ENCODE measurements at regions not wholly inside any gene's neighbourhood (a gene's known extent, or its start where the extent isn't known, plus 50 kb on each side); places are given as distances from the start of the nearest gene placed in this dataset.

DNA sequence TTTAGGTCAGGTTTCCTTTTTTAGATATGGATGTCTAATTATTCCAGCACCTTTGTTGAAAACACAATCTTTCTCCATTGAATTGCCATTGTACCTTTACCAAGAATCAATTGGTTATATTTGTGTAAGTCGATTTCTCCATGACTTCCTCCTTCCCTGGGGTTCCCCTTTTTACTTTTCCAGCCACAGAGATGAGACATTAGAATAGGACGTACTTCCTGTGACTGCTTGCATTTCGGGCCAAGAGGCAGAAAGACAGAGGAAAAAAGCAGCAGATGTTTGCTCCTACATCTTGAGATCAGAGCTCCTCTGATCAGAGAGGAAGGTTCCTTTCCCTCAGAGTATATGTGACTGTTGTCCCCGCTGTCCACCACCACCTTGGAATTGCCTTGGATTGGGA is 453.7 kb upstream of the RGS6 start:
- H3K4me3 ChIP-seq (replicated peaks; ENCODE audit: low read depth, low read length), result no peak overlapping the region
- TF ChIP-seq CTCF (IDR thresholded peaks at IDR 0.05; ENCODE audit: low read length, missing control alignments), result no peak
- peak; percentile 69 for DNase-seq (ENCODE audit: low read depth)

DNA sequence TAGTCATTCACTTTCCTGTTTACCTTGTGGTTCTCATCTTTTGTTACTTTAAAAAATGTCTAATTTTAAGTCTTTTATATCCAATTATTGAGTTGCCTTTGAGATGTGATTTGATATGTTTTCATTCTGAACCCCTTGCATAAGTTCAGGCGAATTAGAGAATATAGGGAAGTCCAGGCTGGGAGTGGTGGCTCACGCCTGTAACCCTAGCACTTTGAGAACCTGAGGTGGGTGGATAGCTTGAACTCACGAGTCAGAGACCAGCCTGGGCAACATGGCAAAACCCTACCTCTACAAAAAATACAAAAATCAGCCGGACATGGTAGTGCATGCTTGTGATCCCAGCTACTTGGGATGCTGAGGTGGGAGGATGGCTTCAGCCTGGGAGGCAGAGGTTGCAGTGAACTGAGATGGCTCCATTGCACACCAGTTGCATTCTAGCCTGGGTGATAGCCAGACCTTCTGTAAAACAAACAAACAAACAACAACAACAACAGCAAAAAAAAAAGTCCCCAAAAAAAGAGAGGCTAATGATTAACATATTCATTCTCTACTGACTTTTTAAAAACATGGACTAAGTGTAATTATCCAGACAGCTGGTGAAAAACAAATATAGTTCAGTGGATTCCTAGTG is 451.1 kb upstream of the RGS6 start:
- no peak for TF ChIP-seq CTCF (IDR thresholded peaks at IDR 0.05; ENCODE audit: low read length, missing control alignments)
- no peak for DNase-seq (ENCODE audit: low read depth)
- no peak overlapping the region for H3K4me3 ChIP-seq (replicated peaks; ENCODE audit: low read depth, low read length)

GRCh38 chr14:71482671-71483070 is 449.6 kb upstream of the RGS6 start:
- TF ChIP-seq CTCF (IDR thresholded peaks at IDR 0.05; ENCODE audit: low read length, missing control alignments), result no peak
- H3K4me3 ChIP-seq (replicated peaks; ENCODE audit: low read depth, low read length), result no peak overlapping the region
- DNase-seq (ENCODE audit: low read depth), result peak; percentile 45

DNA sequence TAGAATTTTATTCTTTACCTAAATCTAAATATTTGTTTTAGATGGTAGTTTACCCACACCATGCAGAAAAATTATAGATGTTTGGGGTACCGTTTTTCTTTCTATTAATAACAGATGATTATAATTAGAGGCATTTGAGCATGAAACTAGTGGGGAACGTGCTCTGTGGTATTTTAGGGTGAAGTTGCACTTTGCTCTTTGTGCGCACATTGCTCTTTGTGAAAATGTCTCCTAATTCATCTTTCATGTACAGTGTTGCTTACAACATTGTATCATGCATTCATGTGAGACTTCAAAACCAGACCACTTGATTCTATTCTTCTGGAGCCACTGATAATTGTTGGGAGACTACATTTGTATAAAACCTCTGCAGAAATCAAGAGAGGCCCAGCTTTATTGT is 449.1 kb upstream of the RGS6 start:
- no peak for TF ChIP-seq CTCF (IDR thresholded peaks at IDR 0.05; ENCODE audit: low read length, missing control alignments)
- no peak for DNase-seq (ENCODE audit: low read depth)
- no peak overlapping the region for H3K4me3 ChIP-seq (replicated peaks; ENCODE audit: low read depth, low read length)

GRCh38 chr14:71485833-71486232 is 446.4 kb upstream of the RGS6 start:
- no peak overlapping the region for H3K4me3 ChIP-seq (replicated peaks; ENCODE audit: low read depth, low read length)
- no peak for DNase-seq (ENCODE audit: low read depth)
- no peak for TF ChIP-seq CTCF (IDR thresholded peaks at IDR 0.05; ENCODE audit: low read length, missing control alignments)

DNA sequence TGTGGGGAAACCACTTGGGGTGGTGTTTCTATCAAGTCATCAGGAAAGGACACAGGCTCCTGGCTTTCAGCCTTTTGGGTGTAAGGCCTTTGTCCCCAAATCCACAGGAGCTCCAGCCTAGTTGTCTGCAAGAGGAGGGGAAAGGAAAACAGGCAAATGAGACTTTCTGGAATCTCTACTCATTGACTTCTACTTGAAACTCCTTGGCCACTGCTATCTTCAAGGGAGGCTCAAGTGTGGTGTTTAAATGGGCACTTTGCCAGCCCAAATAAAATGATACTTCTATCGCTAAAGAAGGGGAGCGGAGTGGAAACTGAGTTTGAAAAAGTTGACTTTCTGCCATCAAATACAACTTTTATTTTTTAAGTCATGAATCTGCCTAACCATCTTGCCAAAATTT is 445.9 kb upstream of the RGS6 start:
- no peak overlapping the region for H3K4me3 ChIP-seq (replicated peaks; ENCODE audit: low read depth, low read length)
- DNase-seq (ENCODE audit: low read depth), result no peak
- no peak for TF ChIP-seq CTCF (IDR thresholded peaks at IDR 0.05; ENCODE audit: low read length, missing control alignments)

DNA sequence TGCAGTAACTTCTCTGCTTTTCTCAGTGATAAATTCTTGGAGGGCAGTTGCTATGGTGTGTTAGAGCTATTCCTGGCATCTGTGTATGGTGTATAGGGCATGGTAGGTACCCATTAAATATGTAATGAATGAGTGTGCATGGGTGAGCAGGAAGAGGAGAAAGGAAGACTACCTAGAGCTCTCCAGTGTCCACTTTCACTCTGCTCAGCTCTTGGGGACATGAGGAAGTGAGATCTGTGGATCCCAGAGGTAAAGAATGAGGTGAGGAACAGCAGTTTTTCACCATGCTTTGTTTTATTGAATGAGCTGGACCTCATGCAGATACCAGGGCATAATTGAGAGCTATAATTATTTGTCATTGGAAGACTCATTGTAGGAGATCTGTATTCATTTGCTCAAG is 444.8 kb upstream of the RGS6 start:
- no peak overlapping the region for H3K4me3 ChIP-seq (replicated peaks; ENCODE audit: low read depth, low read length)
- DNase-seq (ENCODE audit: low read depth), result no peak
- no peak for TF ChIP-seq CTCF (IDR thresholded peaks at IDR 0.05; ENCODE audit: low read length, missing control alignments)

Measured in fibroblast of pulmonary artery (primary cell).